MM.1S (cell line): ENCODE measurements at regions not wholly inside any gene's neighbourhood (a gene's known extent, or its start where the extent isn't known, plus 50 kb on each side); places are given as distances from the start of the nearest gene placed in this dataset.
"Not testable (repeated sequence)": the region's sequence is repeated elsewhere in the genome, so short reads cannot be mapped to it uniquely, and the experiment has no call there.

Experiments
- DNase-seq: peaks from one replicate; pipeline ENCODE4 v3.0.0-alpha.2; 2015
- H2AFZ ChIP-seq: fragments of 300-600 bp; sonication (generic); 2 replicates; pipeline ENCODE4 v1.6.0; 2016; ENCODE audit warnings: antibody characterized with exemption, low read length
- H3F3A ChIP-seq: fragments of 300-600 bp; sonication (generic); 2 replicates; pipeline ENCODE4 v1.6.1; 2016; ENCODE audit warnings: mild to moderate bottlenecking, antibody characterized with exemption, low read length, moderate library complexity, mixed read lengths; ENCODE audit not compliant: insufficient read depth
- H3K27ac ChIP-seq: fragments of 300-600 bp; sonication (generic); 2 replicates; pipeline ENCODE4 v1.5.1; 2016; ENCODE audit warnings: mild to moderate bottlenecking, low read length
- H3K27me3 ChIP-seq: fragments of 300-600 bp; sonication (generic); replicated peaks from 2 replicates; pipeline ENCODE4 v1.6.0; 2016; ENCODE audit warnings: low read length; ENCODE audit not compliant: insufficient read depth
- H3K36me3 ChIP-seq: fragments of 300-600 bp; sonication (generic); replicated peaks from 2 replicates; pipeline ENCODE4 v1.6.1; 2016; ENCODE audit warnings: mild to moderate bottlenecking, low read length, mixed read lengths; ENCODE audit not compliant: insufficient read depth
- H3K4me1 ChIP-seq: fragments of 300-600 bp; sonication (generic); 2 replicates; pipeline ENCODE4 v1.6.1; 2016; ENCODE audit warnings: low read length, mixed read lengths
- H3K4me2 ChIP-seq: fragments of 300-600 bp; sonication (generic); 2 replicates; pipeline ENCODE4 v1.6.0; 2016; ENCODE audit warnings: low read depth, low read length
- H3K4me3 ChIP-seq: fragments of 300-600 bp; sonication (generic); 2 replicates; pipeline ENCODE4 v1.5.1; 2016; ENCODE audit warnings: low read length, mixed read lengths
- H3K79me2 ChIP-seq: fragments of 300-600 bp; sonication (generic); 2 replicates; pipeline ENCODE4 v1.6.1; 2016; ENCODE audit warnings: mixed run types, low read length, mixed read lengths
- H3K9ac ChIP-seq: fragments of 300-600 bp; sonication (generic); 2 replicates; pipeline ENCODE4 v1.6.1; 2016; ENCODE audit warnings: low read length, mixed read lengths
- H3K9me2 ChIP-seq: fragments of 300-600 bp; sonication (generic); replicated peaks from 2 replicates; pipeline ENCODE4 v1.6.1; 2016; ENCODE audit warnings: mild to moderate bottlenecking, low read length, mixed read lengths; ENCODE audit not compliant: insufficient read depth
- H3K9me3 ChIP-seq: fragments of 300-600 bp; sonication (generic); replicated peaks from 2 replicates; pipeline ENCODE4 v1.6.1; 2016; ENCODE audit warnings: mild to moderate bottlenecking, low read length, mixed read lengths; ENCODE audit not compliant: insufficient read depth
- H4K20me1 ChIP-seq: fragments of 300-600 bp; sonication (generic); 2 replicates; pipeline ENCODE4 v1.6.1; 2016; ENCODE audit warnings: mild to moderate bottlenecking, low read length, moderate library complexity, mixed read lengths; ENCODE audit not compliant: insufficient read depth
- CTCF ChIP-seq: fragments of 300-600 bp; sonication (generic); IDR thresholded peaks from 2 replicates; pipeline ENCODE4 v1.5.1; 2016; ENCODE audit warnings: antibody characterized with exemption, low read length, mixed read lengths
- EZH2 ChIP-seq: fragments of 300-600 bp; sonication (generic); optimal IDR thresholded peaks from 2 replicates; pipeline ENCODE3; 2017; ENCODE audit warnings: low read depth, mild to moderate bottlenecking, antibody characterized with exemption, low read length, mixed read lengths
- EZH2phosphoT487 ChIP-seq: fragments of 300-600 bp; sonication (generic); IDR thresholded peaks from 2 replicates; pipeline ENCODE4 v1.6.1; 2018; ENCODE audit warnings: antibody characterized with exemption, low read length

- Histone ChIP-seq H3K4me1 (peaks cover 4% of the 10 kb centered on the region), H3K27ac (no peak overlapping the region), H3K36me3 (no peaks in the 10 kb centered on the region), H3K27me3 (no peaks in the 10 kb centered on the region), H3K4me3 (no peak overlapping the region), H3K4me2 (no peak overlapping the region), H3K9me3 (no peaks in the 10 kb centered on the region), H3F3A (no peaks in the 10 kb centered on the region), H2AFZ (no peak overlapping the region), H4K20me1 (no peaks in the 10 kb centered on the region), H3K9me2 (no peaks in the 10 kb centered on the region), H3K79me2 (no peaks in the 10 kb centered on the region), H3K9ac (no peak overlapping the region)
- no peak for DNase-seq
- TF ChIP-seq EZH2phosphoT487: no peak
Observed at GRCh38 chr20:12750221-12750620, 258.6 kb upstream of the SPTLC3 start.

DNA sequence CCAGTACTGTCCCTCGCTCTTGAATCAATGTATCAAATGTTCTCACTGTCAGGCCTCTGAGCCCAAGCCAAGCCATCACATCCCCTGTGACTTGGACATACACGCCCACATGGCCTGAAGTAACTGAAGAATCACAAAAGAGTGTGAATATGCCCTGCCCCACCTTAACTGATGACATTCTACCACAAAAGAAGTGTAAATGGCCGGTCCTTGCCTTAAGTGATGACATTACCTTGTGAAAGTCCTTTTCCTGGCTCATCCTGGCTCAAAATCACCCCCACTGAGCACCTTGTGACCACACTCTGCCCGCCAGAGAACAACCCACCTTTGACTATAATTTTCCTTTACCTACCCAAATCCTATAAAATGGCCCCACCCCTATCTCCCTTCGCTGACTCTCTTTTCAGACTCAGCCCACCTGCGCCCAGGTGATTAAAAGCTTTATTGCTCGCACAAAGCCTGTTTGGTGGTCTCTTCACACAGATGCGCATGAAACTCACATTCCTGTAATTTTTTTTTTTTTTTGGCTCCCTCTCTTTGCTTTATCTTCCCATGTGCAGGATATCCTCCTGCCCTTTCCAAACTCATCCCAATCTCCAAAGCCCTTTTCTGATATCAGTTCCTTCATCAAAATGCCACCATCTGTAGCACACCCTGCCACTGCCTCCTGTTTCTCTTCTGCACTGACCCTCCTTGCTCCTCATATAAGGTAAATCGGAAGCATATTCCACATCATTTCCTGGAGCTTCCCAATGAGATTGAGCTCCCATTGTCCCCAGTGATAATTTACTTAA is 255.7 kb upstream of the SPTLC3 start:
- not testable (repeated sequence) for H3K4me2 ChIP-seq, DNase-seq, H2AFZ ChIP-seq, H3K4me1 ChIP-seq, H4K20me1 ChIP-seq, H3F3A ChIP-seq, H3K79me2 ChIP-seq, H3K9me2 ChIP-seq, H3K27ac ChIP-seq, H3K9ac ChIP-seq, H3K27me3 ChIP-seq, H3K4me3 ChIP-seq, H3K9me3 ChIP-seq, H3K36me3 ChIP-seq

- not testable (repeated sequence) for H2AFZ ChIP-seq, H3K9ac ChIP-seq, H3K4me1 ChIP-seq, H3K4me2 ChIP-seq, H4K20me1 ChIP-seq, H3K36me3 ChIP-seq, H3K4me3 ChIP-seq, DNase-seq, H3K9me2 ChIP-seq, H3K79me2 ChIP-seq, H3K27me3 ChIP-seq, H3K27ac ChIP-seq, H3K9me3 ChIP-seq, H3F3A ChIP-seq
Observed at GRCh38 chr20:12753742-12754141, 255.0 kb upstream of the SPTLC3 start.

DNA sequence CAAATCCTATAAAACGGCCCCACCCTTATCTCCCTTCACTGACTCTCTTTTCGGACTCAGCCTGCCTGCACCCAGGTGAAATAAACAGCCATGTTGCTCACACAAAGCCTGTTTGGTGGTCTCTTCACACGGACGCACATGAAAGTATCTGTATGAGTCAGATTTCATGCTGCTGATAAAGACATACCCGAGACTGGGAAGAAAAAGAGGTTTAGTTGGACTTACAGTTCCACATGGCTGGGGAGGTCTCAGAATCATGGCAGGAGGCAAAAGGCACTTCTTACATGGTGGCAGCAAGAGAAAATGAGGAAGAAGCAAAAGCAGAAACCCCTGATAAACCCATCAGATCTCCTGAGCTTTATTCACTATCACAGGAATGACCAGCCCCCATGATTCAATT is 249.3 kb upstream of the SPTLC3 start:
- not testable (repeated sequence) for H3K27me3 ChIP-seq, H3K9me2 ChIP-seq, H2AFZ ChIP-seq, H3K4me1 ChIP-seq, H3F3A ChIP-seq, H3K9me3 ChIP-seq, H3K79me2 ChIP-seq, H3K36me3 ChIP-seq, H3K27ac ChIP-seq, H3K4me3 ChIP-seq, H4K20me1 ChIP-seq, H3K9ac ChIP-seq, DNase-seq, H3K4me2 ChIP-seq

DNA sequence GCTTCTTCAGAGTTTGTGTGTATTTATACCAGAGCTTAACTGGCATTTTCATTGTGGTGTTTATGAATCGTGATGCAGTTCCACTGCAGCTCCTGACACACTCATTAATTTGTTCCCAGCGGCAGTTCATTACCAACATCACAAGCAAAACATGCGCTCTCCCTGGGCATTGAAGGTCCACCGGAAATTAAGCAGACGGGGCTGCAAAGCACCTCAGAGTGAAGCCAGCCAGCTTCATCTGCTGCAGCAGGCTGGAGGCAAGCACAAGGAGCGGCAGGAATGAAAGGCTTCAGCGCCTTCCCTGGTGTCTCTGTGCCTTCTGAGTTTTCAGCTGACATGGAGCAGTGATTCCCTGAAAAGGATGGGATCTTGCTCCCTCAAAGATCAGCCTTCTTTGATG is 246.0 kb upstream of the SPTLC3 start:
- Histone ChIP-seq H3K36me3 (no peaks in the 10 kb centered on the region), H3K4me3 (no peak overlapping the region), H3K9me2 (no peaks in the 10 kb centered on the region), H2AFZ (no peak overlapping the region), H3K27ac (no peak overlapping the region), H3K9me3 (no peaks in the 10 kb centered on the region), H3K4me1 (no peaks in the 10 kb centered on the region), H3F3A (no peaks in the 10 kb centered on the region), H3K4me2 (no peak overlapping the region), H3K9ac (no peak overlapping the region), H4K20me1 (no peaks in the 10 kb centered on the region), H3K27me3 (no peaks in the 10 kb centered on the region), H3K79me2 (no peaks in the 10 kb centered on the region)
- no peak for DNase-seq
- no peak for TF ChIP-seq CTCF
- TF ChIP-seq EZH2phosphoT487: no peak
- TF ChIP-seq EZH2: no peak
